GM23248 (cell line): ENCODE measurements at regions not wholly inside any gene's neighbourhood (a gene's known extent, or its start where the extent isn't known, plus 50 kb on each side); places are given as distances from the start of the nearest gene placed in this dataset.

Experiments
- EZH2 ChIP-seq: fragments of 200-600 bp; sonication (generic); IDR thresholded peaks from 2 replicates; pipeline ENCODE4 v1.6.1; 2018; ENCODE audit warnings: antibody characterized with exemption, mild to moderate bottlenecking; ENCODE audit not compliant: insufficient read depth, poor library complexity, severe bottlenecking
- EZH2phosphoT487 ChIP-seq: fragments of 200-600 bp; sonication (generic); IDR thresholded peaks from 2 replicates; pipeline ENCODE4 v1.6.1; 2018; ENCODE audit warnings: antibody characterized with exemption, moderate library complexity, mild to moderate bottlenecking, low read depth; ENCODE audit not compliant: insufficient read depth

DNA sequence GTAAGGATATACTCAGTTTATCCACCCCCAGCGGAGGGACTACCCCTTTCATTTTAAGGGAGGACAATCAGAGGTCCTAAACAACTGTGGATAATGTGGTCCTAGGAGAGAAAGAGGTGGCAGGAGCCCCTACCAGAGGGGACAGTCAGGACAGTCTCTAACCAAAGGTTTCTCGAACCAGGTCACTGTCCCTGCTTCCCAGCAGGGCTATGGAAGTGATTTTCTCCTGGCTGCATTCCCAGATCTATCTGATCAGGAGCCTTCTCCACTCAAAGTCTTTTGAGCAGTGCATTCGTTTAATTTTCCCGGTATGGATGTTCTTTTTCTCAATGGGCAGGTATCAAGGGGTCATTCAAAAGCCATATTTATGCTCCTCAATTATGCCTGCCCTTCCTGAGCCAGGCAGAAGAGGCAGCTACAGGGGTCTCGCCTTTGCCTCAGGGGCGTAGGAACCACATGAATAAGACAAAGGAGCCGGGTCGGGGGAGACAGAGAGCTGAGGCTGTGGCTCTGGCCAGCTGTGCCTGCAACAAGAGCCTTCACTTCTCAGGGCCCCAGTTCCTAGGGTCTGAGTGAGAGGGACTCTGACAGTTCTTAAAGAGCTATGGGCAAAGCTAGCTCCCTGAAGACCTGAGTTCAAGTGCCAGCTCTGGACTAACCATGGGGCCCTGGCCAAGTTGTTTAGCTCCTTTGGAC is 62.5 kb upstream of the DMRTB1 start:
- TF ChIP-seq EZH2 = no peak
- no peak for TF ChIP-seq EZH2phosphoT487
